HG03378 (cell line): ENCODE measurements at regions not wholly inside any gene's neighbourhood (a gene's known extent, or its start where the extent isn't known, plus 50 kb on each side); places are given as distances from the start of the nearest gene placed in this dataset.

Source experiments
- ATAC-seq: cut with Tn5 transposase; IDR thresholded peaks from one replicate; pipeline ENCODE4 v1.9.1; 2021; ENCODE audit warnings: mild to moderate bottlenecking, moderate library complexity; ENCODE audit not compliant: unreplicated experiment

- no peak for ATAC-seq
These were observed 89.9 kb downstream of the TSEN15 start for GRCh38 chr1:184141361-184141880.

GRCh38 chr1:184143449-184143848, 91.9 kb downstream of the TSEN15 start:
- ATAC-seq: no peak

DNA sequence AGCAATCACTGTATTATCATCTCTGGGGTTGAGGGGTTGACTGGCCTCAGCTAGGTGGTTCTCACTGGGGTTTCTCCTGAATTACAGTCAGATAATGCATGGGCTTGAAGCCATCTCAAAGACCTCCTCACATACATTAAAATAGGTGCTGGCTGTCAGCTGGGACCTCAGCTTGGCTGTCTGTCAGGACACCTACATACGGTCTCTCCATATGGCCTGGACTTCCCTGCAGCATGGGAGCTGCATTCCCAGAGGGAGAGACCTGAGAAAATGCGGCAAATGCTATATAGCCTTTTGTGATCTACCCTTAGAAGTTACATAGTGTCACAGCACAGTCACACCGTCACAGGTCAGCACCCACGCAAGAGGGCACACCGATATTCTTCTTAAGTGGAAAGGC, 93.6 kb downstream of the TSEN15 start:
- no peak for ATAC-seq

- ATAC-seq: no peak
These were observed 94.7 kb downstream of the TSEN15 start for GRCh38 chr1:184146202-184146601.

GRCh38 chr1:184150776-184151531, 99.4 kb downstream of the TSEN15 start:
- no peak for ATAC-seq

GRCh38 chr1:184152434-184152898, 100.9 kb downstream of the TSEN15 start:
- ATAC-seq: no peak

DNA sequence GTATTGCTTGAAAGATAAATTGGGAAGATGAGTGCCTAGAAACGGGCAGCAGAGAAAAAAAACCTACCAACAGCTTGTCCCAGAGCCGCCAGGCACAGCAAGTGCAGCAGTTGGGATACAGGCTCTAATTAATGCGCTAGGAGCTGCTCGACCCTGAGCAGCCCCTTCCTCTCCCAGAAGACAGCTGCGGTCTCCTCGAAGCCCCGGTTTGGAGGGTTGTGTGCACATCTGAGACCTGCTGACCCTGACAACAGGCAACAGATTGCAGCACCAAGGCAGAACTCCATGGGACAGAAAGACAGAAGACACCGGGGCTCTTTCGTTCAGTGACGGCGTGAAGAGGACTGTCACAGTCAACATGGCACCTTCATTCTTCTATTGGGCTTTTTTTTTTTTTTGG, 101.4 kb downstream of the TSEN15 start:
- ATAC-seq: no peak

GRCh38 chr1:184153731-184154130, 102.2 kb downstream of the TSEN15 start:
- ATAC-seq: no peak

- no peak for ATAC-seq
These were observed 105.2 kb downstream of the TSEN15 start for GRCh38 chr1:184156521-184157393.

- ATAC-seq: no peak
These were observed 105.8 kb downstream of the TSEN15 start for GRCh38 chr1:184157394-184157742.

DNA sequence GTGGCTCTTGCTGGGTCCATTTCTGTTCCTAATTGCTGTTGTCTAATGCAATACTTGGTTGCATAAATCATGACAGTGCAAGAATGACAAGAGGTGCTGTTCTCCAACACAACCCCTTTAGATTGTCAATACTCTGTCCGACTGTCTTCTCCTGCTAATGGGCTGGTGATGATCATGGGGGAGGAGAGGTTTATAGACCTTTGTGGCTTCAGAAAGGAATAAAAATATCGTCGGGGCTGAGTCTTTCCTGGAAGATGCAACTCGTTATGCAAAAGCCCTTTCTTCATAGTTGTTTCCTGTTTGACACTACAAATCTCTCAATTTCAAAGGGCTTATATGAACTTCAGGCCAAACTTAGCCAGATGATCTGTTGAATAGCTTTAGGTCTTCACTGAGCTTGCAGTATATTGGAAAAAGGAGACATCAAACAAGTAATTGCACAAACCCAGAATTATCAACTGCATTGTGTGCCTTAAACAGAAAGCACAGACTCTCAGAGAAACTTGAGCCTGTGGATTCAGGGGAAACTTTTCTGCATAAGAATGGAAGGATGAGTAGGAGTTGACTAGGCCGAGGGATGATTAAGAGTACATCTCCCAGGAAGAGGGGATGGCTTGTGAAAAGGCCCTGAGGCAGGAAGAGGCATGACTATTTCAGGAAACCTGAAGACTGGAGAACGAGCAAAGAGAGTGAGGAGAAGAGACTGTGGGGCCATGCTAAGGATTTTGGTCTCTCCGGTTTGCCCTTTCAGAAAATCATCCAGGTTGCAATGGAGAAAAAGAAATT, 107.6 kb downstream of the TSEN15 start:
- no peak for ATAC-seq

DNA sequence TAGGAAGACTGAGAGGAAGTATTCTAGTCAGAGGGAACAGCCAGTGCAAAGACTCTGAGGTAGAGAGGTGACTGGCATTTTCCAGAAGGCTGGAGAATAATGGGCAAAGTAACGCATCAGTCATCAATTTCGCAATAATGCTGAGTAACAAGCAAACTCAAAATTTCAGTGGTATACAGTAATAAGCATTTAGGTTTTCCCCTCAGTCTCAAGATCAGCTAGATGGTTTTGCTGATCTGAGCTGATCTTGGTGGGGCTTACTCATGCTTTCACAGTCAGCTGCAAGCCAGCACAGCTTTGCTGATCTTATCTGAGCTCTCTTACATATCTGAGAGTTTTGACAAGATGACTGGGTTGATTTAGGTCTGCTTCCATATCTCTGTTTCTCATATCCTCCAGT, 108.7 kb downstream of the TSEN15 start:
- peak; percentile 44 for ATAC-seq

DNA sequence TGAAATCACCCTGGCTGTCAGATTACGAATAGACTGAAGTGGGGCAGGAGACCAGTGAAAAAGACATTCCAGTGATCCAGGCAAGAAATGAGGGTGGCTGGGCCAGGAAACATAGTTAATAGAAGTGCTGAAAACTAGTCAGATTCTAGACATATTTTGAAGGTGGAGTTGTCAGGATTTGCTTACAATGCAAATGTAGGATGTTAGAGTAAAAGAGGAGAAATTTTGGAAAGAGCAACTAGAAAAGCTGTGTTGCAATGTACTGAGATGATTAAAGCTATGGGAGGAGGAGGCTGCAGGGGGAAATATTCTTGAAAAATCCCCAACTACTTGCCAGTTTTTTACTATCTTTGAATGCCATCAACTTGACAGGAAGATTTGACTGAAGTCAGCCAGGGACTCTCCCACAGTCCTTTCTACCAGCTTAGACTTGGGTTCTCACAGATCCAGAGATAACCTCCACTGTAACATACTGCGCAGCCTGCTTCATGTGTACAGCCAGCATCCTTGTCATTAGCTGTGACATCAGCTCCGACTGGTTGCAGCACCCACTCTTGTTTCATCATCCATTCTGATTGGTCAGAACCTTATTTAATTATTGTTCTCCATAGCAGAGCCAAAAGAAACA, 109.7 kb downstream of the TSEN15 start:
- no peak for ATAC-seq

GRCh38 chr1:184162281-184162680, 110.8 kb downstream of the TSEN15 start:
- no peak for ATAC-seq

DNA sequence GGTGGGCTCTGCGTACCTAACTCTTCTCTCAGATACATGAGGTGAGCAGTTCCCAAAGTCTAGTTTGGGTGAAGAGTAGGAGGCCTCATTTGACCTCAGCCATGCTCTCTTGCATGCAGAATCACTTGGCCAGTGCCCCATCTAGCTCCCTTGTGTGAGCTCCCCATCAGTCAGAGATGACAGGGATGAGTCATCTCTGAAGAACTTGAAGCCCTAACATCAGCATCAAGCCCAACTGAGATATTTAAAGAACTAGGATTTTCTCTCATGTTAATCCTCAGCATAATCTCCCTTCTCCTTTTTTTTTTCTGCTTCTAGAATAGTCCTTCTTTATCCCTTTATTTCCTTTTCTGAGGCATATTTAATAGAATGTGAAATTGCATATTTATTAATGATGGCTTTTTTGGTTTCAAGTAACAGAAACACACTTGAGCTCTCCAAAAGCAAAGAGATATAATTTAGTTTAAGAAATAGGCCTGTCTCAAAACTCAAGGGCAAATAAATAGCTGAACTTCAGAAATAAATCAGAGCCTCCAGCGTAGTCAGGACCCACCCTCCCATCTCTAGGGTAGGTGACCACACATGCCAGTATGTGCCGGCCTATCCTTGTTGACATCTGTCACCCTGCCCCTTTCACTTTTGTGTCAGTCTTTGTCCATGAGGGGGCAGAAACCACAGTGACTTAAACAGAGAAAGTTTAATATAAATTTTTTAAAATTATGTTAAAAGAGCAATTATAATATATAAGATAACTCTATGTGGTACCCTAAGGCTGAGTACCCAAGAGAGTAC, 112.3 kb downstream of the TSEN15 start:
- ATAC-seq: peak; percentile 87

DNA sequence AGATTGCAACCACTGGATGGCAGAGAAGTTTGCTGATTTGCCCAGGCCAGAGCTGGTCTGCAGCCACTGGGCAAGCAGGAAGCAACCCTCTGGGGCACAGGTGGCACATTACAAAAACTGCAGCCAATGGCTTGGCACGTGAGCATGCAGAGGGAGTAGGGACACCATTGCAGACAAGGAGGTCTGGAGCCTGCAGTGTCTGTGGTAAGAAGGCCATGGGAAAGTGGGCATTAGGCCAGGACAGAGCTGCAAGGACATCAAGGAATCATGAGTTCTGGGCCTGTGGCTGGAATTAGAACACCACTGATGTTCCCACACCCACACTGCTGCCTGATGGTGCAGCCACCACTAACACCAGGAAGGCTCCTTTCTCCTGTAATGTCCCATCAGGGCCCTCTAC, 113.0 kb downstream of the TSEN15 start:
- no peak for ATAC-seq

GRCh38 chr1:184166485-184166884, 115.0 kb downstream of the TSEN15 start:
- ATAC-seq: no peak

GRCh38 chr1:184167352-184167751, 115.8 kb downstream of the TSEN15 start:
- ATAC-seq: no peak

DNA sequence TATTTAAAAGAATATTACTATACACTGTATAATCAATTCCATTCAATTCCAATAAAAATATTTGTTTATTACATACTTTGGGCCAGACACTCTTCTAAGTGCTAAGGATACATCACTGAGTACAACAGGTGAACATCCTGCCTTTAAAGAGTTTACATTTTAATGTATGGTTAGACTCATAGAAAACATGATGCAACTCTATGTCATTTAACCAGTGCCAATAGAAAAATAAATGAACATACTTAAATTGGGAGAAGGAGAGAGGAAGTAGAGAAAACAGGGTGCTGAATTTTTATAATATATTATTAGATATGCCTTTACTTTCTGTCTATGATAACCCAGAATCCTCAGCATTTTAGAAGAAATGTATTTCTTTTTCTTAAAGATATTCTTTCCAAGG, 119.2 kb downstream of the TSEN15 start:
- no peak for ATAC-seq

DNA sequence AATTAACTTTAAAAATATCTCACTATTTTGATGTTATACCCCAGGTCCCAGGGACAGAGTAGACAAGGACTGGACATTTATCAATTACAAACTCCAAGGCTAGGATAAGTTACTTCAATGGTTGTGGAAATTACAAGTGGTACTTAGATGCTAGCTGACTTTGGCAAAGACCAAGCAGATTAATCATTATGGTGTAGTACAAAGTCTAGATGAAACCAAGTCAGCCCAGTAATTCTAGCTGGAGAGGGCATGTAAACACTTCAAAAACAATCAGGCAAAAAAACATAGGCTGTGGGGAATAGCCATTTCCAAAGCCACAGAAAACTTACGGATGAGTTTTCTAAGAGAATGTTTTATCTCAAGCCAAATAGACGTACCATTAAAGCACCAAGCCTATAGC, 124.5 kb downstream of the TSEN15 start:
- no peak for ATAC-seq
